ENCODE measurements at regions not wholly inside any gene's neighbourhood (a gene's known extent, or its start where the extent isn't known, plus 50 kb on each side); places are given as distances from the start of the nearest gene placed in this dataset.

DNA sequence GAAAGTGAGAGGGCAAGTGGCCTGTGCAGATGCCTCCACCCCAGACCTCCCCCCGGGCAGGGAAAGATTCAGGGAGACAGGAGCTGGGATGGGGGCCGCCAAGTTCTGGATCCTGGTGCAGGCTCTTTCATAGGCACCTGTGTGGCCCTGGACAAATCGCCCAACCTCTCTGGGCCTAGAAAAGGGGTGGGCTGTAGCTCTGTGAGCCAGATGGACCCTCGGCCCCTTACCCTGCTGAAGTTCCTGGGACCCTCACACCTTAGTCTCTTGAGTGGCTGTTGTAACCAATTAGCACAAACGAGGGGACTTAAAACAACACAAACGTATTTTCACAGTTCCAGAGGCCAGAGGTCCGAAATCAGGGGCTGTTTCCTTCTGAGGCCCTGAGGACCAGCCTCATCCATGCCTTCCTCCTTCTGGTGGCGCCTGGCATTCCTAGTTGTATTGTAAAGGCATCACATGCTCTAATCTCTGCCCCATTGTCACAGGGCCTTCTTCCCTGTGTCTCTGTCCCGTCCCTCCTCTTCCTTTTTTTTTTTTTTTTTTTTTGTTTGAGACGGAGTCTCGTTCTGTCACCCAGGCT, 352.6 kb downstream of the SEC14L1 start:
- FAIRE-seq = no peak
- DNase-seq (ENCODE audit: insufficient read length, low spot score) = no peak

DNA sequence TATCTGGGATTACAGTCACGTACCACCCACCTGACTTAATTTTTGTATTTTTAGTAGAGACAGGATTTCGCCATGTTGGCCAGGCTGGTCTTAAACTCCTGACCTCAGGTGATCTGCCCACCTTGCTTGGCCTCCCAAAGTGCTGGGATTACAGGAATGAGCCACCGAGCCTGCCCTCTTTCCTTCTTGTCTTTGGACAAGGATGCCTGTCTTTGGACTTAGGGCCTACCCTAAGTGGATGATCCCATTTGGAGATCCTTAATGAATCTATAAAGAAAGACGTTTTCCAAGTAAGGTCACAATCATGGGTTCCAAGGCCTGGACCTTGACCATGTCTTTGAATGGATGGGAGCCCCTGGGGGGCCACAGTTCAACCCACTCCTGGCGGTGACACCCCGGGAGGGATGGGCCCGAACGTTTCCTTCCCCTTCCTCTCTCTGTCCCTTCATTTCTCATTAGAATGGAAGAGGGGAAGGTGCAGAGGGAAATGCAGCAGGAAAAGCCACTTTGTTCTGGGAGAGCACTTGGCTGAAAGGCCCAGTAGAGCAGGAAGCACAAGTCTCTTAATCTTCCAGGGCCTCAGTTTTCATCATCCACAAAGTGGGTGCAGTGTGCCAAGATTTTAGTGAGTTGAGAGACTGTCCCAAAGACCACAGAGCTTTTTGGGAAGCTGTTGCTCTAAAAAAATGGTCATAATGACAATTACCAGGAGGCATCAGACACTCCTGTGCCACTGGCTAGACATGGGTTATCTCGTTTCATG, 353.3 kb downstream of the SEC14L1 start:
- DNase-seq (ENCODE audit: insufficient read length, low spot score) (no peak), FAIRE-seq (no peak)

- DNase-seq (ENCODE audit: insufficient read length, low spot score) (peak; percentile 97), FAIRE-seq (peak; percentile 80)
Measured at GRCh38 chr17:77494664-77495435, 354.1 kb downstream of the SEC14L1 start.

GRCh38 chr17:77495575-77495974, 354.8 kb downstream of the SEC14L1 start:
- FAIRE-seq = no peak
- DNase-seq (ENCODE audit: insufficient read length, low spot score) = no peak

DNA sequence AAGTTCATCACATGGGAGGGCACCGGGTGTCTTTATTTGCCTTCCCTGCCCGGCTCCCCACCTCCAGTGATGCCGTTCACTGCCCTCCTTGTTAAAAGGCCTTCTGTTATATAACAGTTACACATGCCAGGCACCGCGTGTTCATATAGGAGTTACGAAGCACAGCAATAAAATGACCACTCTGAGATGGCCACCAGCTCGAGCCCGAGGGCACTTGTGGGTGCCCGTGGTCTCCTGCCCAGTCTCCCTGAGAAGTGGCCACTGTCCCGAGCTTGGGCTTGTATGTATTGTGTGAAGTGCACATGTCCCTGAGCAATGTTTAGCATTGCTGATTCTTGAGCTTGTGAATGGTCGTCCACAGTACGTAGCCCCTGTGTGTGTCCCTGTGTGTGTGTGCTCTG, 355.6 kb downstream of the SEC14L1 start:
- DNase-seq (ENCODE audit: insufficient read length, low spot score) = no peak
- FAIRE-seq = no peak

- no peak for FAIRE-seq
- DNase-seq (ENCODE audit: insufficient read length, low spot score) = no peak
Measured at GRCh38 chr17:77496831-77497577, 356.2 kb downstream of the SEC14L1 start.

DNA sequence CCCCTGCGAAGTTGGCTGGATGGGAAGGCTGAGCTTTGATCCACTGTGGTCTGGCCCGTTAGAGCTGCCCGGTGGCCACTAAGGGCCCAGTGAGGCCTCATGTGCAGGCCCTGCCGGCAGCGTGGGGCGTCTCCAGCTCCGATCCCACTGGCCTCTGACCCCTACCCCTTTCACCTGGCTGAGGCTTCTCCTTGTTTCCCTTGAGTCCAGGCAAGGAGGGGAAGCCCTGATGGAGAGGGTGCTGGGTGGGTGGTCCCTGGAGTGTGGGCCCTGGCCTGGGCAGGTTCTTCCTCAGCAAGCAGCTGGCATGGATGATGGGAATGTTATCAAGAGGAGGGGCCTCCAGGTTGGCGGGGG, 356.8 kb downstream of the SEC14L1 start:
- FAIRE-seq = no peak
- no peak for DNase-seq (ENCODE audit: insufficient read length, low spot score)

- no peak for DNase-seq (ENCODE audit: insufficient read length, low spot score)
- FAIRE-seq = no peak
Measured at GRCh38 chr17:77498091-77498741, 357.4 kb downstream of the SEC14L1 start.

DNA sequence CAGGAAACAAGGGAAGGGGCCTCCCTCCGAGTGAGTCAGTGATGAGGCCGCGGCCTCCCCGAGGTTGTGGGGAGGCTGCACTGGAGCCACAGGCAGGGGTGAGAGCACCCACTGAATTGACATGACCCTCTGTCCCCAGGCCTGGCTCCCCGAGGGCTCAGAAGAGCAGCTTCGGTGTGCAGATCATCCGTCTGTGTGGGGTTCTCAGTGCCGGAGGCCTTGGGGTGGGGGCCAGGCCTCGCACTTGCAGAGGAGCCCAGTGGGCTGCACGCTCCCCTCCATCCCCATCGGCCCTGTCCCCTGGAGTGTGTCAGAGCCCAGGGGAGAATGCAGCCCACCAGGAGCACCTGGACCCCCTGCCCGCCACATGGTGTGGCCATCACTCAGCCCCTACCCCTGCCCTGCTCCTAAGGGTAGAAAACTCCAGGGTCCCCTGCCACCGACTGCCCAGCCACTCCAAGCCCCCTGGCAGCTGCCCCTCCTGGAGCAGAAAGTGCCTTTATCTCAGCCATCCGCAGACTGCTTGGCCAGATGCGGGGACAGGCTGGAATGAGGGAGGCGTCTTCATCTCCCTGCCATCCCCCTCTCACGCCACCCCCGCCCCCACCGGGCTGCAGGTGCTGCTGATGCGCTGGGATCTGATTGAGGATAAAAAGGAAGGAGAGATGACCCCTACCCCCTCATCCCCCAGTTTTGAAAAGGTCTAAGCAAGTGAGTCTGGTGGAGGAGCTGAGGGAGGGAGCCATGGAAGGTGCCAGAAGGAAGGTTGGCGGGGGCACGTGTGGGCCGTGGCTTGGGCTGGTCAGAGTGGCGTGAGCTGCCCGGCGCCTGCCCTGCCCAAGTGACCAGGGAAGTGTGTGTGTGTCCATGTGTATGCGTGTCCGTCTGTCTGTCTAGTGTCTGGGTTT, 358.3 kb downstream of the SEC14L1 start:
- DNase-seq (ENCODE audit: insufficient read length, low spot score) = no peak
- no peak for FAIRE-seq

DNA sequence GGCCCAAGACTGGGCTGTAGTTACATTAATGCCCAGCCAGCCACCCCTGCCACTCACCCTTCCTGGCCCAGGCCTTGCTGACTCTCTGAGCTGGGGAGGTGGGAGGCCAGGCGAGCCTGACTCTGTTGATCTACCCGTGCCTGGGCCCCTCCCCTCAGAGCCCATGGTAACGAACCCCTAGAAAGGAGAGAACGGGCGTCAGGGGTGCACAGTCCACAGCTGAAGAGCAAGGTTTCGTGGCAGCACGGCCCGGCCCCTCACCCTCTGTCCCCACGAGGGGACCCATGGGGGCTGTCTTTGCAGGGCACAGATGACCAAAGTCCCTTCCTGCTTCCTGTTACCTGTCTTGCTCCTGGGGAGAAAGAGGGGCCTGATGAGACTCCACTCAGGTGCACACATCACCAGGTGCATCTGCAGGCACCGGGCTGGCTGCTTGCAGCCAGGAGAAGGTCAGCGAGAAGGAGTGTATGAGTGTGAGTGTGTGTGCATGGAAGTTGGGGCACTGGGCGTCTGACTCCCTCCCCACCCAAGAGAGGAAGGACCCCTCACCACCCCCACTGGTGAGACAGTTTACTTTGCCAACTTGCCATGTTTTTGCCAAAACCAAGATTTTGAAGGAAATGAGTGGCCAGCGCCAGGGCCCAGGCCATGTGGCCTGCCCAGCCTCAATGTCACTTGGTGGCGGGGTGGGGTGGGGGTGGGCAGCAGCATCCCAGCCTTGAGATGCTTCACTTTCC, 359.1 kb downstream of the SEC14L1 start:
- DNase-seq (ENCODE audit: insufficient read length, low spot score) (no peak), FAIRE-seq (no peak)

- FAIRE-seq (no peak), DNase-seq (ENCODE audit: insufficient read length, low spot score) (no peak)
Measured at GRCh38 chr17:77501101-77501566, 360.4 kb downstream of the SEC14L1 start.

DNA sequence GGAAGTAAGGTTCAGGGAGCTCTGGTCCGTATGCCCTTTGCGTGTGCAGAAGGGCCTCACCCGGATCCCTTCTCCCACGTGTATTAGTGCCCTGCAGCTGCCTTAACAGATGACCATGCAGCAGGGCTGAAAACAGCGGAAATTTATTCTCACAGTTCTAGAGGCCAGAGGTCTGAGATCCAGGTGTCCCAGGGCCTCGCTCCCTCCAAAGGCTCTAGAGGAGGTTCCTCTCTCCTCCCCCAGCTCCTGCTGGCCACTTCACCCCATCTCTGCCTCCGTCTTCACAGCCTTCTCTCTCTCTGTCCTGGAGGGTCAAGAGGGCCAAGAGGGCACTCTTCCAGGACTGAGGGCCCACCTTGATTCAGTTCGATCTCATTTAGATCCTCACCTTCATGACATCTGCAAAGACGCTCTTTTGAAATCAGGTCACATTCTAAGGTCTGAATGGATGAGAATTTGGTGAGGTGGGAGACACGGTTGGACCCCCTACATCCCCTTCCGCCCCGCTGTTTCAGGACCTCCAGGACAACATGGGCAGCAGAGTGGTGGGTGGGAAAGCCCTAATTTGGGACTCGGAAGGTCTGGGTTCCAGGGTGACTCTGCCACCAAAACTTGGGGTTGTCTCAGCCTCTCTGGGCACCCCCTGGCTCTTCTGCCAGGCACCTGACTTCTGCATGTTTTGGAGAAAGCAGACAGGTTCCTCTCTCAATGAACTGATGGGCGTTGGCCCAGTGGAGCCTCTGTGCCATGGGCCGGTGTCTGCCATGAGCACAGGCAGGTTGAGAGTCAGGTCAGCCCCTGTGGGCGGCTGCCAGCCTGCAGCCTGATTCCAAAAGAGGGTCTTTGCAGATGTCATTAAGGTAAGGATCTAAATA, 361.2 kb downstream of the SEC14L1 start:
- no peak for FAIRE-seq
- DNase-seq (ENCODE audit: insufficient read length, low spot score) = no peak

- DNase-seq (ENCODE audit: insufficient read length, low spot score) = no peak
- no peak for FAIRE-seq
Measured at GRCh38 chr17:77502626-77503292, 362.0 kb downstream of the SEC14L1 start.

DNA sequence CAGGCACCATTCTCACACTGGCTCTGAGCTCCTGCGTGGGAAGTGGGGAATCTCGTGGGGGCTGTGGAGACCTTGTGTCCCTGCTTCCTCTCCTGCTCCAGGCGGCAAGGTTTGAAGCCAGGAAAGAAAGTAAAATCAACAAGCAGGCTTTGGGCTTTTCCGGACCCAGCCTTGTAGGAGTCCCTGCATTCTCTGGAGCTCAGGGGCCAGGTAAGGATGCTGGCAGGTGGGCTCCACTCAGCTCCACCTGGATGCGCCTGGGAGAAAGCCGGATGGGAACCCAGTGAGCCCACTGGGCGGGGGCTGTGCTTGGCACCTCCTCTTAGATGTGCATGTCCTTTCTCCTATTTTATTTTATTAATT, 362.5 kb downstream of the SEC14L1 start:
- DNase-seq (ENCODE audit: insufficient read length, low spot score) (no peak), FAIRE-seq (no peak)

- DNase-seq (ENCODE audit: insufficient read length, low spot score) (no peak), FAIRE-seq (no peak)
Measured at GRCh38 chr17:77503916-77504651, 363.3 kb downstream of the SEC14L1 start.

- no peak for FAIRE-seq
- no peak for DNase-seq (ENCODE audit: insufficient read length, low spot score)
Measured at GRCh38 chr17:77504652-77505155, 363.9 kb downstream of the SEC14L1 start.
